ENCODE measurements at regions not wholly inside any gene's neighbourhood (a gene's known extent, or its start where the extent isn't known, plus 50 kb on each side); places are given as distances from the start of the nearest gene placed in this dataset.

GRCh38 chr14:38490273-38490672 lies 234.4 kb upstream of the CLEC14A start:
- DNase-seq (ENCODE audit: low read depth): no peak
- no peak overlapping the region for H3K4me3 ChIP-seq (ENCODE audit: low read length)
- TF ChIP-seq, protein P1, sequence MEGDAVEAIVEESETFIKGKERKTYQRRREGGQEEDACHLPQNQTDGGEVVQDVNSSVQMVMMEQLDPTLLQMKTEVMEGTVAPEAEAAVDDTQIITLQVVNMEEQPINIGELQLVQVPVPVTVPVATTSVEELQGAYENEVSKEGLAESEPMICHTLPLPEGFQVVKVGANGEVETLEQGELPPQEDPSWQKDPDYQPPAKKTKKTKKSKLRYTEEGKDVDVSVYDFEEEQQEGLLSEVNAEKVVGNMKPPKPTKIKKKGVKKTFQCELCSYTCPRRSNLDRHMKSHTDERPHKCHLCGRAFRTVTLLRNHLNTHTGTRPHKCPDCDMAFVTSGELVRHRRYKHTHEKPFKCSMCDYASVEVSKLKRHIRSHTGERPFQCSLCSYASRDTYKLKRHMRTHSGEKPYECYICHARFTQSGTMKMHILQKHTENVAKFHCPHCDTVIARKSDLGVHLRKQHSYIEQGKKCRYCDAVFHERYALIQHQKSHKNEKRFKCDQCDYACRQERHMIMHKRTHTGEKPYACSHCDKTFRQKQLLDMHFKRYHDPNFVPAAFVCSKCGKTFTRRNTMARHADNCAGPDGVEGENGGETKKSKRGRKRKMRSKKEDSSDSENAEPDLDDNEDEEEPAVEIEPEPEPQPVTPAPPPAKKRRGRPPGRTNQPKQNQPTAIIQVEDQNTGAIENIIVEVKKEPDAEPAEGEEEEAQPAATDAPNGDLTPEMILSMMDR (conservative IDR thresholded peaks at IDR 0.05; ENCODE audit: low read length): no peak

GRCh38 chr14:38485026-38485425 lies 229.1 kb upstream of the CLEC14A start:
- no peak for DNase-seq (ENCODE audit: low read depth)
- TF ChIP-seq, protein P1 (conservative IDR thresholded peaks at IDR 0.05; ENCODE audit: low read length): no peak

GRCh38 chr14:38481952-38482678 lies 226.2 kb upstream of the CLEC14A start:
- TF ChIP-seq, protein P1 (conservative IDR thresholded peaks at IDR 0.05; ENCODE audit: low read length): no peak
- H3K4me3 ChIP-seq (ENCODE audit: low read length): no peak overlapping the region
- DNase-seq (ENCODE audit: low read depth): peak; percentile 79

More at GRCh38 chr14:38485026-38485425, 229.1 kb upstream of the CLEC14A start:
- no peak overlapping the region for H3K4me3 ChIP-seq (ENCODE audit: low read length)

GRCh38 chr14:38469156-38469555 lies 213.3 kb upstream of the CLEC14A start:
- H3K4me3 ChIP-seq (ENCODE audit: low read length): no peak overlapping the region
- peak; percentile 53 for DNase-seq (ENCODE audit: low read depth)
- TF ChIP-seq, protein P1 (conservative IDR thresholded peaks at IDR 0.05; ENCODE audit: low read length): no peak

GRCh38 chr14:38442208-38442607 lies 186.3 kb upstream of the CLEC14A start:
- DNase-seq (ENCODE audit: low read depth): no peak
- no peak overlapping the region for H3K4me3 ChIP-seq (ENCODE audit: low read length)
- TF ChIP-seq, protein P1 (conservative IDR thresholded peaks at IDR 0.05; ENCODE audit: low read length): no peak

DNA sequence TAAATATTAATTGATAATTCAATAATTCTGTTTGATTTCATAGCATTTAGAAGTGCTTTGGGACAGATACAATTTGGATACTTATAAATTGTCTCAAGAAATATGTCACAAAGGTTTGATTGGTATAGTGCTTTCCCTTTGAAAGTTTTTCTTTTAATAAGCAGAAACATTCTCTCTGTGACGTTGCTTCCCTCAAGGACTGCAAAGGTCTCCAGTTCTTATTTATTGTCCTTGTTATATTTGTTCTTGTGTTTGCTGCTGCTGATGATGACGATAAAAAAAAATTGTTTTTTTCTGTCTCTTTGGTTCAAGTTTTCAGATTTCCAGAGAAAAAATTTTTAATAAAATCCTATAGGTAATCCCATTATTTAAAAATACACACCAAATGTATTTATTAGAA lies 176.3 kb upstream of the CLEC14A start:
- TF ChIP-seq, protein P1 (conservative IDR thresholded peaks at IDR 0.05; ENCODE audit: low read length): no peak
- no peak for DNase-seq (ENCODE audit: low read depth)
- no peak overlapping the region for H3K4me3 ChIP-seq (ENCODE audit: low read length)

DNA sequence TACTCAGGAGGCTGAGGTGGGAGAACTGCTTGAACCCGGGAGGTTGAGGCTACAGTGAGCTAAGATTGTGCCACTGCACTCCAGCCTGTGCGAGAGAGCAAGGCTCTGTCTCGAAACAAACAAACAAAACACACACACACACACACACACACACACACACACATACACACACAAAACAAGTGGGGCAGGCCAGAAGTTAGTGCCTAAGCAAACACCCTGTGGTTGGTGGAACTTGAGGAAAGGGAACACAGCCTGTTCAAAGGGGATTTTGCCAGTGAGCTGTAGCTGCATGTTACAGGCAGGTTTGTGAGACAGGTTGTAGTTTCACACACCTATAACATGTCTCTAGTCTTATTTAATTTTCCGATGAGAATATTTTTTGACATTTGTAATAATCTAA lies 175.3 kb upstream of the CLEC14A start:
- DNase-seq (ENCODE audit: low read depth): no peak
- TF ChIP-seq, protein P1 (conservative IDR thresholded peaks at IDR 0.05; ENCODE audit: low read length): no peak
- H3K4me3 ChIP-seq (ENCODE audit: low read length): no peak overlapping the region
